Osteoblast (primary cell): ENCODE measurements at regions not wholly inside any gene's neighbourhood (a gene's known extent, or its start where the extent isn't known, plus 50 kb on each side); places are given as distances from the start of the nearest gene placed in this dataset.

Experiments used
- DNase-seq: peaks from one replicate; pipeline ENCODE4 v3.0.0; 2011; ENCODE audit warnings: low spot score, mixed read lengths; ENCODE audit not compliant: insufficient read length; ENCODE audit errors: missing footprints
- H2AFZ ChIP-seq: 2 replicates; pipeline ENCODE4 v1.6.0; 2011; ENCODE audit warnings: mild to moderate bottlenecking, low read length
- H3K27ac ChIP-seq: 2 replicates; pipeline ENCODE4 v1.5.1; 2011; ENCODE audit warnings: mild to moderate bottlenecking, low read depth, low read length, moderate library complexity
- H3K27me3 ChIP-seq: 2 replicates; pipeline ENCODE4 v1.6.0; 2012; ENCODE audit warnings: mild to moderate bottlenecking, control low read depth, inconsistent platforms, low read length, moderate library complexity; ENCODE audit not compliant: insufficient read depth
- H3K36me3 ChIP-seq: 2 replicates; pipeline ENCODE4 v1.5.1; 2011; ENCODE audit warnings: mild to moderate bottlenecking, low read length, control low read depth, moderate library complexity; ENCODE audit not compliant: insufficient read depth
- H3K4me1 ChIP-seq: 2 replicates; pipeline ENCODE4 v1.5.1; 2011; ENCODE audit warnings: mild to moderate bottlenecking, low read length, control low read depth, moderate library complexity; ENCODE audit not compliant: insufficient read depth
- H3K4me2 ChIP-seq: 2 replicates; pipeline ENCODE4 v1.6.0; 2011; ENCODE audit warnings: mild to moderate bottlenecking, low read length; ENCODE audit not compliant: insufficient read depth
- H3K4me3 ChIP-seq: fragments of 200-600 bp; sonication (generic); 3 replicates; pipeline ENCODE4 v1.5.1; 2012; ENCODE audit warnings: mild to moderate bottlenecking, low read length, inconsistent platforms; ENCODE audit not compliant: insufficient read depth
- H3K79me2 ChIP-seq: 2 replicates; pipeline ENCODE4 v1.6.0; 2012; ENCODE audit warnings: mild to moderate bottlenecking, low read length, control low read depth, inconsistent platforms; ENCODE audit not compliant: insufficient read depth
- H3K9me3 ChIP-seq: 2 replicates; pipeline ENCODE4 v1.5.1; 2011; ENCODE audit warnings: low read depth, low read length, control low read depth
- H4K20me1 ChIP-seq: 2 replicates; pipeline ENCODE4 v1.6.0; 2012; ENCODE audit warnings: mild to moderate bottlenecking, low read length, control low read depth; ENCODE audit not compliant: insufficient read depth
- TF ChIP-seq, protein P1 (sequence below): IDR thresholded peaks from 2 replicates; pipeline ENCODE4 v1.5.1; 2011; ENCODE audit warnings: mild to moderate bottlenecking, low read depth, low read length, moderate library complexity; ENCODE audit errors: extremely low read depth

GRCh38 chr9:84609779-84610178, 59.8 kb upstream of the NTRK2 start:
- no peaks in the 10 kb centered on the region for H3K79me2 ChIP-seq
- no peaks in the 10 kb centered on the region for H3K4me1 ChIP-seq
- TF ChIP-seq, protein P1, sequence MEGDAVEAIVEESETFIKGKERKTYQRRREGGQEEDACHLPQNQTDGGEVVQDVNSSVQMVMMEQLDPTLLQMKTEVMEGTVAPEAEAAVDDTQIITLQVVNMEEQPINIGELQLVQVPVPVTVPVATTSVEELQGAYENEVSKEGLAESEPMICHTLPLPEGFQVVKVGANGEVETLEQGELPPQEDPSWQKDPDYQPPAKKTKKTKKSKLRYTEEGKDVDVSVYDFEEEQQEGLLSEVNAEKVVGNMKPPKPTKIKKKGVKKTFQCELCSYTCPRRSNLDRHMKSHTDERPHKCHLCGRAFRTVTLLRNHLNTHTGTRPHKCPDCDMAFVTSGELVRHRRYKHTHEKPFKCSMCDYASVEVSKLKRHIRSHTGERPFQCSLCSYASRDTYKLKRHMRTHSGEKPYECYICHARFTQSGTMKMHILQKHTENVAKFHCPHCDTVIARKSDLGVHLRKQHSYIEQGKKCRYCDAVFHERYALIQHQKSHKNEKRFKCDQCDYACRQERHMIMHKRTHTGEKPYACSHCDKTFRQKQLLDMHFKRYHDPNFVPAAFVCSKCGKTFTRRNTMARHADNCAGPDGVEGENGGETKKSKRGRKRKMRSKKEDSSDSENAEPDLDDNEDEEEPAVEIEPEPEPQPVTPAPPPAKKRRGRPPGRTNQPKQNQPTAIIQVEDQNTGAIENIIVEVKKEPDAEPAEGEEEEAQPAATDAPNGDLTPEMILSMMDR: no peak
- no peak overlapping the region for H3K4me3 ChIP-seq
- no peaks in the 10 kb centered on the region for H3K9me3 ChIP-seq
- DNase-seq: no peak
- no peaks in the 10 kb centered on the region for H4K20me1 ChIP-seq
- H3K27ac ChIP-seq: no peak overlapping the region
- no peaks in the 10 kb centered on the region for H3K27me3 ChIP-seq
- H3K36me3 ChIP-seq: no peaks in the 10 kb centered on the region
- H2AFZ ChIP-seq: no peak overlapping the region
- H3K4me2 ChIP-seq: no peak overlapping the region

DNA sequence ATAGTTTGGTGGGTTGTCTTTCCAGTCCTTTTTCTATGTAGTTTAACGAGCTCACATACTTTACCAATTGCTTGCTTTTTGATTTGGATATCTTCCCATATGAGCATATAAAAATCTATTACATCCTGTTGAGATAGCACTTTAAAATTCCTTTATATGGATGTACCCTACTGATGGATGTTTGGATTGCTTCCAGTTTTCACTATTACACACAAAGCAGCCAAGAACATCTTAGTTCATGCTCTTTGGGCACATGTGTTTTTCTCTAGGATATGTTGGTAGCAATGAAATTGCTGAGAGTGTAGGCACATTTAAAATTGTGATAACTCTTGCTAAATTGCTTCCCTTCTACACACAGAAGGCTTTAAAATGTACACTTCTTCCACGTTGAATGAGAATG, 56.1 kb upstream of the NTRK2 start:
- TF ChIP-seq, protein P1: no peak
- Histone ChIP-seq H4K20me1 (no peaks in the 10 kb centered on the region), H3K4me1 (no peaks in the 10 kb centered on the region), H3K27me3 (no peaks in the 10 kb centered on the region), H3K4me2 (no peak overlapping the region), H2AFZ (no peak overlapping the region), H3K9me3 (no peaks in the 10 kb centered on the region), H3K4me3 (no peak overlapping the region), H3K79me2 (no peaks in the 10 kb centered on the region), H3K36me3 (no peaks in the 10 kb centered on the region), H3K27ac (no peak overlapping the region)
- no peak for DNase-seq

GRCh38 chr9:84615544-84615943, 54.0 kb upstream of the NTRK2 start:
- H3K36me3 ChIP-seq: no peaks in the 10 kb centered on the region
- TF ChIP-seq, protein P1: no peak

DNA sequence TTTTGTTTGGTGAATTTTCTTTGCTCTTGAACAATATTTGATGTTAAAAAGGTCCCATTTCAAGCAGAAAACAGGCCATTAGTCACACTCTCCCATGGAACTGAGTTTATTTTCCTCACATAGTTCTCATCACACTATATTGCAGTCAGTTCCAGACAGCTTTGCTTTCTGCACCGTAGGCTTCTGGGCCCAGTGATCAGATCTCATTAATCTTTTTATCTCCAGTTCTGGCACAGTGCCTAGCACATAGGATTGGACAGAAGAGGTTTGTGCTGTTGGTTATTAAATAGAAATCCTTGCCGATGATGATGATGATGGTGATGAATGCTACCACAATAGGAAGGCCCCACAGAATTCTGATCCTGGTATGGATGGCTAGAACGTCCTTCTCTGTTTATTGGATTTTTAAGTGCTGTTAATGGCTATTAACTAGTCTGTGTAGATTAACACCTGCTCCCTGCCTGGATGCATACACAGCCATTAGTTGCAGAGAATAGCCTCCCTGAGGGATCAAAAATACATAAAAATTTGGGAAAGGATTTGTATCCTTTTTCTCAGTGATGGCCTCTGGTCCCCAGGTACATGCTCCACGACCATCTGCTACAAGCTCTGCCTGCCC, 52.0 kb upstream of the NTRK2 start:
- Histone ChIP-seq H3K36me3 (no peaks in the 10 kb centered on the region), H3K4me2 (no peak overlapping the region), H2AFZ (no peak overlapping the region), H3K27me3 (no peaks in the 10 kb centered on the region), H4K20me1 (no peaks in the 10 kb centered on the region), H3K27ac (no peak overlapping the region), H3K79me2 (no peaks in the 10 kb centered on the region), H3K4me3 (no peak overlapping the region), H3K9me3 (no peaks in the 10 kb centered on the region), H3K4me1 (no peaks in the 10 kb centered on the region)
- DNase-seq: no peak
- TF ChIP-seq, protein P1: no peak

More at GRCh38 chr9:84615544-84615943, 54.0 kb upstream of the NTRK2 start:
- Histone ChIP-seq H3K27ac (no peak overlapping the region), H3K9me3 (no peaks in the 10 kb centered on the region), H2AFZ (no peak overlapping the region), H3K4me2 (no peak overlapping the region), H3K4me1 (no peaks in the 10 kb centered on the region), H3K27me3 (no peaks in the 10 kb centered on the region), H3K4me3 (no peak overlapping the region), H3K79me2 (no peaks in the 10 kb centered on the region), H4K20me1 (no peaks in the 10 kb centered on the region)
- DNase-seq: no peak
